ENCODE measurements at regions not wholly inside any gene's neighbourhood (a gene's known extent, or its start where the extent isn't known, plus 50 kb on each side); places are given as distances from the start of the nearest gene placed in this dataset.
A peak's percentile ranks its signal among the peaks of the same experiment; 100 is the strongest.

GRCh38 chrX:87236830-87237440, 280.7 kb upstream of the KLHL4 start:
- DNase-seq (ENCODE audit: low spot score) = no peak
- ChIA-PET CTCF (no interaction called here), POLR2A (ENCODE audit: low non-redundant PET) (no interaction called here)
- H3K27ac ChIP-seq = no peak overlapping the region
- no peak for TF ChIP-seq CTCF (conservative IDR thresholded peaks at IDR 0.05; ENCODE audit: low read depth)

- no peak for DNase-seq (ENCODE audit: low spot score)
- ChIA-PET POLR2A (ENCODE audit: low non-redundant PET) (no interaction called here), CTCF (no interaction called here)
- no peak overlapping the region for H3K27ac ChIP-seq
- no peak for TF ChIP-seq CTCF (conservative IDR thresholded peaks at IDR 0.05; ENCODE audit: low read depth)
Measured at GRCh38 chrX:87265518-87265917, 252.1 kb upstream of the KLHL4 start.

GRCh38 chrX:87272491-87272890, 245.1 kb upstream of the KLHL4 start:
- DNase-seq (ENCODE audit: low spot score) = no peak
- ChIA-PET CTCF (interaction anchor here (0.6 kb wide), 1 partner anchor 213 kb away, joined by 3 read pairs; no protein-coding TSS in a partner anchor), POLR2A (ENCODE audit: low non-redundant PET) (no interaction called here)
- H3K27ac ChIP-seq = no peak overlapping the region
- TF ChIP-seq CTCF (conservative IDR thresholded peaks at IDR 0.05; ENCODE audit: low read depth) = no peak

- ChIA-PET POLR2A (ENCODE audit: low non-redundant PET) (no interaction called here), CTCF (no interaction called here)
- TF ChIP-seq CTCF (conservative IDR thresholded peaks at IDR 0.05; ENCODE audit: low read depth) = peak; percentile 51
- DNase-seq (ENCODE audit: low spot score) = peak; percentile 2
- H3K27ac ChIP-seq = no peak overlapping the region
Measured at GRCh38 chrX:87299563-87300160, 217.9 kb upstream of the KLHL4 start.

DNA sequence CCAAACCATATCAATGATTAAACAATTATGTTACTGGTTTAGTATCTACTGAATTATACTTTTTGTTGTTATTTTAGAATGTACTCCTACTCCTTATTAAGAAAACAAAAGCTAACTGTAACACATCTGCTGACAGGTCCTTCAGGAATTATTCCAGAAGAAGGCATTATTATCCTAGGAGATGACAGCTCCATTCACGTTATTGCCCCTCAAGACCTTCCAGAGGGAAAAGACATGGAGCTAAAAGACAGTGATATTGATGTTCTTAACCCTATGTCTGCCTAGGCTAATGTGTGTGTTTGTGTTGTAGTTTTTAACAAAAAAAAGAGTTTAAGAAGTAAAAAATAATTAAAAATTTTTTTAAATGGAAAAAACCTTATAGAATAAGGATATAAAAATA, 206.8 kb upstream of the KLHL4 start:
- H3K27ac ChIP-seq = no peak overlapping the region
- no peak for DNase-seq (ENCODE audit: low spot score)
- CTCF ChIA-PET = no interaction called here
- TF ChIP-seq CTCF (conservative IDR thresholded peaks at IDR 0.05; ENCODE audit: low read depth) = no peak
- POLR2A ChIA-PET (ENCODE audit: low non-redundant PET) = no interaction called here

GRCh38 chrX:87327267-87327666, 190.3 kb upstream of the KLHL4 start:
- TF ChIP-seq CTCF (conservative IDR thresholded peaks at IDR 0.05; ENCODE audit: low read depth) = no peak
- DNase-seq (ENCODE audit: low spot score) = no peak
- CTCF ChIA-PET = interaction anchor here (0.6 kb wide), 1 partner anchor 12 kb away, joined by 3 read pairs; no protein-coding TSS in a partner anchor
- POLR2A ChIA-PET (ENCODE audit: low non-redundant PET) = no interaction called here
- H3K27ac ChIP-seq = no peak overlapping the region

Measured in RWPE1 (cell line).